GM19372 (cell line): ENCODE measurements at regions not wholly inside any gene's neighbourhood (a gene's known extent, or its start where the extent isn't known, plus 50 kb on each side); places are given as distances from the start of the nearest gene placed in this dataset.

ENCODE experiments used
- ATAC-seq: cut with Tn5 transposase; IDR thresholded peaks from one replicate; pipeline ENCODE4 v1.9.1; 2021; ENCODE audit warnings: mild to moderate bottlenecking, low read depth, moderate library complexity; ENCODE audit not compliant: unreplicated experiment

GRCh38 chr7:46839651-46840050, 742.3 kb downstream of the TNS3 start:
- ATAC-seq: no peak

GRCh38 chr7:46838463-46838862, 743.4 kb downstream of the TNS3 start:
- ATAC-seq: no peak

- ATAC-seq: no peak
Observed at GRCh38 chr7:46835556-46835955, 746.4 kb downstream of the TNS3 start.

GRCh38 chr7:46834921-46835320, 747.0 kb downstream of the TNS3 start:
- no peak for ATAC-seq

GRCh38 chr7:46833197-46833596, 748.7 kb downstream of the TNS3 start:
- no peak for ATAC-seq

- no peak for ATAC-seq
Observed at GRCh38 chr7:46832136-46832535, 749.8 kb downstream of the TNS3 start.

GRCh38 chr7:46819819-46820218, 762.1 kb downstream of the TNS3 start:
- no peak for ATAC-seq

GRCh38 chr7:46814516-46815250, 767.2 kb downstream of the TNS3 start:
- no peak for ATAC-seq

- ATAC-seq: no peak
Observed at GRCh38 chr7:46812101-46812675, 769.7 kb downstream of the TNS3 start.

GRCh38 chr7:46811529-46811928, 770.4 kb downstream of the TNS3 start:
- no peak for ATAC-seq

GRCh38 chr7:46810986-46811385, 770.9 kb downstream of the TNS3 start:
- no peak for ATAC-seq

- ATAC-seq: no peak
Observed at GRCh38 chr7:46809886-46810285, 772.0 kb downstream of the TNS3 start.

- no peak for ATAC-seq
Observed at GRCh38 chr7:46806856-46807255, 775.1 kb downstream of the TNS3 start.

GRCh38 chr7:46802479-46802878, 779.4 kb downstream of the TNS3 start:
- no peak for ATAC-seq

GRCh38 chr7:46791188-46791587, 790.7 kb downstream of the TNS3 start:
- ATAC-seq: no peak

- ATAC-seq: no peak
Observed at GRCh38 chr7:46786995-46787394, 794.9 kb downstream of the TNS3 start.

GRCh38 chr7:46786221-46786954, 795.5 kb downstream of the TNS3 start:
- ATAC-seq: no peak

GRCh38 chr7:46784732-46785131, 797.2 kb downstream of the TNS3 start:
- ATAC-seq: no peak

- no peak for ATAC-seq
Observed at GRCh38 chr7:46781901-46782439, 799.9 kb downstream of the TNS3 start.

- ATAC-seq: no peak
Observed at GRCh38 chr7:46776790-46777189, 805.1 kb downstream of the TNS3 start.

- no peak for ATAC-seq
Observed at GRCh38 chr7:46775776-46776175, 806.1 kb downstream of the TNS3 start.
